ENCODE measurements at regions not wholly inside any gene's neighbourhood (a gene's known extent, or its start where the extent isn't known, plus 50 kb on each side); places are given as distances from the start of the nearest gene placed in this dataset.

DNA sequence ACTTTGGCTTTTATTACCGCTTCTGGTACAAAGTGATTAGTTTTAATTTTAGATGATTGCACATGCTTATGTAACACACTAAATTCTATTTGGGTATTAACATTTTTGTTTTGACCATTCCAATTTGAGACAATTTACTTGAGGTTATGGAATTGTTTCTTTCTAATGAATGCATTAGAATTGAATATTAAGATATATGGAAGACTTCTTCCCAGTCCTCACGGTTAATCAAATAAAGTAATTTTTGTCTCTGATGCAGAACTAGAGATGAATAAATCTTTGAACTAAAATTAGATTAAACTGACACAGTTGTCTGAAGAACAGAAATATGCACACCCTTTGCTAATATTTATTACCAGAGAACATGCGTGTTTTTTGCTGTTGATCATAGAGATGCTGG is 127.1 kb upstream of the FBXL17 start:
- Histone ChIP-seq H3K36me3 (ENCODE audit: control insufficient read depth, insufficient read depth, low read length) (no peaks in the 10 kb centered on the region), H3K79me2 (ENCODE audit: control insufficient read depth, insufficient read depth, low read length) (no peaks in the 10 kb centered on the region), H3K27ac (ENCODE audit: insufficient read depth, low read length) (no peak overlapping the region)

GRCh38 chr5:108507631-108508030 is 125.7 kb upstream of the FBXL17 start:
- H3K36me3 ChIP-seq (ENCODE audit: control insufficient read depth, insufficient read depth, low read length) = no peaks in the 10 kb centered on the region
- H3K4me3 ChIP-seq (replicated peaks in 1 of 4; ENCODE audit: control extremely low read depth in 1 of 4, insufficient read depth in 1 of 4, low read depth in 3 of 4, low read length in 4 of 4) = no peak overlapping the region
- no peak overlapping the region for H3K27ac ChIP-seq (ENCODE audit: insufficient read depth, low read length)
- H3K4me2 ChIP-seq (ENCODE audit: extremely low read depth, insufficient read depth, low read length) = no peak overlapping the region
- no peak overlapping the region for H3K9ac ChIP-seq (ENCODE audit: insufficient read depth, low read length)
- no peaks in the 10 kb centered on the region for H3K27me3 ChIP-seq (ENCODE audit: control insufficient read depth, insufficient read depth, low read length)
- no peak overlapping the region for H2AFZ ChIP-seq (ENCODE audit: low read length)
- H3K79me2 ChIP-seq (ENCODE audit: control insufficient read depth, insufficient read depth, low read length) = no peaks in the 10 kb centered on the region
- no peaks in the 10 kb centered on the region for H4K20me1 ChIP-seq (ENCODE audit: control insufficient read depth, extremely low read depth, insufficient read depth, low read length)
- H3K4me1 ChIP-seq (ENCODE audit: control insufficient read depth, extremely low read depth, insufficient read depth, low read length) = no peaks in the 10 kb centered on the region
- TF ChIP-seq CTCF (conservative IDR thresholded peaks at IDR 0.05 in 1 of 2, IDR thresholded peaks at IDR 0.05 in 1 of 2; ENCODE audit: low read depth in 1 of 2, low read length in 2 of 2) (no peak), EZH2 (IDR thresholded peaks at IDR 0.05; ENCODE audit: low read length, missing control alignments) (no peak)
- DNase-seq (ENCODE audit: low read depth in 2 of 2) = no peak
- H3K9me3 ChIP-seq (ENCODE audit: control insufficient read depth, insufficient read depth, low read depth, low read length) = no peaks in the 10 kb centered on the region

More for the DNA sequence above, 127.1 kb upstream of the FBXL17 start:
- Histone ChIP-seq H3K27me3 (ENCODE audit: control insufficient read depth, insufficient read depth, low read length) (no peaks in the 10 kb centered on the region), H3K4me1 (ENCODE audit: control insufficient read depth, extremely low read depth, insufficient read depth, low read length) (no peaks in the 10 kb centered on the region), H3K9me3 (ENCODE audit: control insufficient read depth, insufficient read depth, low read depth, low read length) (no peaks in the 10 kb centered on the region), H3K4me3 (replicated peaks in 1 of 4; ENCODE audit: control extremely low read depth in 1 of 4, insufficient read depth in 1 of 4, low read depth in 3 of 4, low read length in 4 of 4) (no peak overlapping the region), H3K4me2 (ENCODE audit: extremely low read depth, insufficient read depth, low read length) (no peak overlapping the region), H3K9ac (ENCODE audit: insufficient read depth, low read length) (no peak overlapping the region), H2AFZ (ENCODE audit: low read length) (no peak overlapping the region), H4K20me1 (ENCODE audit: control insufficient read depth, extremely low read depth, insufficient read depth, low read length) (no peaks in the 10 kb centered on the region)
- no peak for TF ChIP-seq CTCF (conservative IDR thresholded peaks at IDR 0.05 in 1 of 2, IDR thresholded peaks at IDR 0.05 in 1 of 2; ENCODE audit: low read depth in 1 of 2, low read length in 2 of 2)
- no peak for TF ChIP-seq EZH2 (IDR thresholded peaks at IDR 0.05; ENCODE audit: low read length, missing control alignments)
- DNase-seq (ENCODE audit: low read depth in 2 of 2) = no peak

- H3K79me2 ChIP-seq (ENCODE audit: control insufficient read depth, insufficient read depth, low read length) = no peaks in the 10 kb centered on the region
- no peak overlapping the region for H3K9ac ChIP-seq (ENCODE audit: insufficient read depth, low read length)
- H4K20me1 ChIP-seq (ENCODE audit: control insufficient read depth, extremely low read depth, insufficient read depth, low read length) = no peaks in the 10 kb centered on the region
- H2AFZ ChIP-seq (ENCODE audit: low read length) = no peak overlapping the region
- no peak for DNase-seq (ENCODE audit: low read depth in 2 of 2)
- H3K4me2 ChIP-seq (ENCODE audit: extremely low read depth, insufficient read depth, low read length) = no peak overlapping the region
- no peaks in the 10 kb centered on the region for H3K4me1 ChIP-seq (ENCODE audit: control insufficient read depth, extremely low read depth, insufficient read depth, low read length)
- H3K27me3 ChIP-seq (ENCODE audit: control insufficient read depth, insufficient read depth, low read length) = no peaks in the 10 kb centered on the region
- TF ChIP-seq CTCF (conservative IDR thresholded peaks at IDR 0.05 in 1 of 2, IDR thresholded peaks at IDR 0.05 in 1 of 2; ENCODE audit: low read depth in 1 of 2, low read length in 2 of 2) (no peak), EZH2 (IDR thresholded peaks at IDR 0.05; ENCODE audit: low read length, missing control alignments) (no peak)
- no peak overlapping the region for H3K4me3 ChIP-seq (replicated peaks in 1 of 4; ENCODE audit: control extremely low read depth in 1 of 4, insufficient read depth in 1 of 4, low read depth in 3 of 4, low read length in 4 of 4)
- H3K36me3 ChIP-seq (ENCODE audit: control insufficient read depth, insufficient read depth, low read length) = no peaks in the 10 kb centered on the region
- H3K27ac ChIP-seq (ENCODE audit: insufficient read depth, low read length) = no peak overlapping the region
- no peaks in the 10 kb centered on the region for H3K9me3 ChIP-seq (ENCODE audit: control insufficient read depth, insufficient read depth, low read depth, low read length)
Measured at GRCh38 chr5:108505608-108506007, 123.7 kb upstream of the FBXL17 start.

Measured in fibroblast of lung (primary cell).